Endothelial cell of umbilical vein (primary cell): ENCODE measurements at regions not wholly inside any gene's neighbourhood (a gene's known extent, or its start where the extent isn't known, plus 50 kb on each side); places are given as distances from the start of the nearest gene placed in this dataset.

Experiments
- BruUV-seq: library from RNA; stranded (reverse); fragments of 400-500 nt; replicated peaks from 2 replicates; lab custom pipeline; 2021; lab: Mats Ljungman, UMichigan
- CTCF ChIA-PET: fragments of 300-600, 350-600 bp; sonication (Branson Sonifier 250); formaldehyde crosslinking; loops from one replicate; lab custom pipeline; 2021; ENCODE audit warnings: antibody characterized with exemption, inconsistent platforms; lab: Charles Lee
- POLR2A ChIA-PET: fragments of 300-600, 350-600 bp; sonication (Branson Sonifier 250); formaldehyde crosslinking; loops from one replicate; lab custom pipeline; 2021; ENCODE audit warnings: antibody characterized with exemption, inconsistent platforms; lab: Charles Lee
- DNase-seq: peaks from one replicate; pipeline ENCODE4 v3.0.0-alpha.2; 2011; ENCODE audit warnings: low read depth, low spot score
- FAIRE-seq: peaks from 2 replicates; lab custom pipeline; 2011; peaks lifted over from hg19 to GRCh38; lab: Jason Lieb, UNC
- H2AFZ ChIP-seq: 2 replicates; pipeline ENCODE4 v1.6.0; 2012; ENCODE audit warnings: low read depth, low read length, control low read depth, inconsistent platforms
- H3K27ac ChIP-seq: 2 replicates; pipeline ENCODE4 v1.5.1; 2011; ENCODE audit warnings: low read depth, mild to moderate bottlenecking, control low read depth, low read length, moderate library complexity; ENCODE audit not compliant: insufficient read depth
- H3K27me3 ChIP-seq, 2 experiments: 2 replicates each; pipeline versions ENCODE4 v1.6.0 to v1.6.1; 2011; ENCODE audit warnings: low read length in 2 of 2, mixed read lengths in 1 of 2; ENCODE audit not compliant: control insufficient read depth in 2 of 2, insufficient read depth in 2 of 2
- H3K36me3 ChIP-seq, 2 experiments: 2 replicates in 1 of 2; 3 replicates in 1 of 2; pipeline ENCODE4 v1.5.1; 2011; ENCODE audit warnings: low read length in 2 of 2, mild to moderate bottlenecking in 1 of 2, moderate library complexity in 1 of 2; ENCODE audit not compliant: control insufficient read depth in 2 of 2, insufficient read depth in 2 of 2; ENCODE audit errors: extremely low read depth in 1 of 2
- H3K4me1 ChIP-seq: 3 replicates; pipeline ENCODE4 v1.5.1; 2011; ENCODE audit warnings: mild to moderate bottlenecking, low read length; ENCODE audit not compliant: control insufficient read depth, insufficient read depth; ENCODE audit errors: extremely low read depth
- H3K4me2 ChIP-seq: 2 replicates; pipeline ENCODE4 v1.6.1; 2011; ENCODE audit warnings: low read length, control low read depth, mixed read lengths; ENCODE audit not compliant: insufficient read depth
- H3K4me3 ChIP-seq, 3 experiments: fragments of 200-600 bp in 1 of 3; sonication (generic), shearing (Covaris generic) in 1 of 3; replicated peaks in 1 of 3; 2 replicates each; pipeline ENCODE4 v1.5.1; 2011 to 2016; ENCODE audit warnings: control low read depth in 3 of 3, low read length in 3 of 3, mild to moderate bottlenecking in 2 of 3, inconsistent platforms in 1 of 3, low read depth in 1 of 3, moderate library complexity in 1 of 3; ENCODE audit not compliant: insufficient read depth in 1 of 3
- H3K79me2 ChIP-seq: 2 replicates; pipeline ENCODE4 v1.6.0; 2012; ENCODE audit warnings: low read length, inconsistent platforms; ENCODE audit not compliant: control insufficient read depth, insufficient read depth
- H3K9ac ChIP-seq: replicated peaks from 2 replicates; pipeline ENCODE3; 2011; ENCODE audit warnings: low read length, control low read depth; ENCODE audit not compliant: insufficient read depth; ENCODE audit errors: extremely low read depth
- H3K9me1 ChIP-seq: replicated peaks from 3 replicates; pipeline ENCODE4 v1.6.0; 2011; ENCODE audit warnings: mild to moderate bottlenecking, low read length; ENCODE audit not compliant: control insufficient read depth, insufficient read depth; ENCODE audit errors: extremely low read depth
- H3K9me3 ChIP-seq: replicated peaks from 2 replicates; pipeline ENCODE4 v1.5.1; 2012; ENCODE audit warnings: low read length, inconsistent platforms; ENCODE audit not compliant: control insufficient read depth, insufficient read depth
- H4K20me1 ChIP-seq: replicated peaks from 2 replicates; pipeline ENCODE3; 2011; ENCODE audit warnings: mild to moderate bottlenecking, low read length; ENCODE audit not compliant: control insufficient read depth, insufficient read depth; ENCODE audit errors: extremely low read depth
- CTCF ChIP-seq, 2 donors: IDR thresholded peaks; 1 replicate in 1 of 2; 2 replicates in 1 of 2; pipeline ENCODE4 v1.5.1; 2011; ENCODE audit warnings: low read length in 2 of 2, mild to moderate bottlenecking in 2 of 2, moderate library complexity in 2 of 2, control low read depth in 1 of 2, inconsistent platforms in 1 of 2, low read depth in 1 of 2; ENCODE audit not compliant: insufficient read depth in 1 of 2; ENCODE audit errors: extremely low read depth in 1 of 2
- EZH2 ChIP-seq: IDR thresholded peaks from 2 replicates; pipeline ENCODE4 v1.6.1; 2012; ENCODE audit warnings: borderline replicate concordance, low read depth, mild to moderate bottlenecking, moderate library complexity, low read length, inconsistent platforms; ENCODE audit not compliant: severe bottlenecking
- GATA2 ChIP-seq: IDR thresholded peaks from 2 replicates; pipeline ENCODE4 v1.7.0; 2011; ENCODE audit warnings: low read depth, mild to moderate bottlenecking, moderate library complexity, mixed read lengths, low read length; ENCODE audit not compliant: insufficient read length, insufficient read depth
- JUN ChIP-seq: IDR thresholded peaks from 2 replicates; pipeline ENCODE4 v1.6.1; 2011; ENCODE audit warnings: borderline replicate concordance, low read depth; ENCODE audit not compliant: insufficient read length, insufficient read depth
- MAX ChIP-seq: IDR thresholded peaks from 2 replicates; pipeline ENCODE4 v1.6.1; 2011; ENCODE audit not compliant: insufficient read depth, insufficient read length
- MYC ChIP-seq: IDR thresholded peaks from one replicate; pipeline ENCODE4 v1.6.1; 2011; ENCODE audit warnings: mild to moderate bottlenecking, low read depth, low read length
- POLR2A ChIP-seq: IDR thresholded peaks from 2 replicates; pipeline ENCODE4 v1.6.1; 2012; ENCODE audit warnings: low read depth, mild to moderate bottlenecking, control low read depth, low read length
- dilution Hi-C: fragments of 300-500 bp; cut with MboI; formaldehyde crosslinking; loops from one replicate; pipeline ENCODE4 v1.15.0; 2019; ENCODE audit warnings: low sequenced_read_pairs; ENCODE audit not compliant: extremely low pct_ligation_motif_present
- intact Hi-C: fragments of 100-400 bp; cut with micrococcal nuclease; formaldehyde crosslinking; loops from one replicate; pipeline ENCODE4 v1.10.0; 2022

GRCh38 chr1:219419860-219420259 is 193.0 kb downstream of the ZC3H11B start:
- Histone ChIP-seq H3K9me3 (no peaks in the 10 kb centered on the region), H3K4me2 (no peak overlapping the region)

More at GRCh38 chr1:219419860-219420259, 193.0 kb downstream of the ZC3H11B start:
- no peak overlapping the region for H3K27ac ChIP-seq
- dilution Hi-C loops = no loop called here
- H3K4me3 ChIP-seq = no peak overlapping the region
- no peak for TF ChIP-seq CTCF (IDR thresholded peaks at IDR 0.05; ENCODE audit: extremely low read depth in 1 of 2, insufficient read depth in 1 of 2, low read depth in 1 of 2, low read length in 2 of 2)
- no peak for TF ChIP-seq JUN
- no peak for TF ChIP-seq GATA2
- TF ChIP-seq EZH2 = no peak
- no peak for TF ChIP-seq MAX
- TF ChIP-seq MYC = no peak
- no peak for TF ChIP-seq POLR2A
- H3K4me1 ChIP-seq = no peaks in the 10 kb centered on the region
- intact Hi-C loops = no loop called here
- H3K27me3 ChIP-seq = no peaks in the 10 kb centered on the region
- FAIRE-seq (no peak), DNase-seq (no peak)
- CTCF ChIA-PET = no interaction called here
- no TSS peak for BruUV-seq
- no peaks in the 10 kb centered on the region for H4K20me1 ChIP-seq
- no peak overlapping the region for H3K9ac ChIP-seq
- H3K79me2 ChIP-seq = no peaks in the 10 kb centered on the region
- POLR2A ChIA-PET = no interaction called here
- no peak overlapping the region for H2AFZ ChIP-seq
- no peaks in the 10 kb centered on the region for H3K36me3 ChIP-seq
- H3K9me1 ChIP-seq = no peaks in the 10 kb centered on the region
